Activated CD8-positive, alpha-beta T cell treated with anti-CD3 and anti-CD28 coated beads for 36 hours (primary cell): ENCODE measurements at regions not wholly inside any gene's neighbourhood (a gene's known extent, or its start where the extent isn't known, plus 50 kb on each side); places are given as distances from the start of the nearest gene placed in this dataset.

ENCODE experiments used
- ATAC-seq: fragments of 200-7000 bp; cut with Tn5 transposase; one replicate; pipeline ENCODE4 v1.10.0; 2021; ENCODE audit warnings: mild to moderate bottlenecking, moderate library complexity
- CTCF ChIA-PET: fragments of 350-600 bp; sonication (Branson Sonifier 250); formaldehyde crosslinking; loops from one replicate; lab custom pipeline; 2021; ENCODE audit warnings: antibody characterized with exemption; lab: Charles Lee
- POLR2A ChIA-PET: fragments of 350-600 bp; sonication (Branson Sonifier 250); formaldehyde crosslinking; loops from one replicate; lab custom pipeline; 2021; ENCODE audit warnings: antibody characterized with exemption; lab: Charles Lee
- DNase-seq: peaks from one replicate; pipeline ENCODE4 v3.0.0-alpha.2; 2020
- H3K27ac Mint-ChIP-seq: one replicate; pipeline ENCODE4 v1.8.0; 2021; ENCODE audit warnings: mild to moderate bottlenecking, mixed read lengths
- H3K27me3 Mint-ChIP-seq: one replicate; pipeline ENCODE4 v1.8.0; 2021; ENCODE audit warnings: mixed read lengths
- H3K36me3 Mint-ChIP-seq: one replicate; pipeline ENCODE4 v1.8.0; 2021; ENCODE audit warnings: low read depth, mixed read lengths
- H3K4me1 Mint-ChIP-seq: one replicate; pipeline ENCODE4 v1.8.0; 2021; ENCODE audit warnings: low read depth, mixed read lengths
- H3K4me3 Mint-ChIP-seq: one replicate; pipeline ENCODE4 v1.8.0; 2021; ENCODE audit warnings: mild to moderate bottlenecking, moderate library complexity, mixed read lengths
- H3K9me3 Mint-ChIP-seq: one replicate; pipeline ENCODE4 v1.8.0; 2021; ENCODE audit warnings: mixed read lengths
- intact Hi-C: fragments of 100-400 bp; cut with micrococcal nuclease; formaldehyde crosslinking; loops from one replicate; pipeline ENCODE4 v1.10.0; 2022
- TF ChIP-seq, protein P1 (sequence below): fragments of 200-600 bp; IDR thresholded peaks from one replicate; pipeline ENCODE4 v1.8.0; 2022; ENCODE audit warnings: antibody characterized with exemption, mild to moderate bottlenecking

DNA sequence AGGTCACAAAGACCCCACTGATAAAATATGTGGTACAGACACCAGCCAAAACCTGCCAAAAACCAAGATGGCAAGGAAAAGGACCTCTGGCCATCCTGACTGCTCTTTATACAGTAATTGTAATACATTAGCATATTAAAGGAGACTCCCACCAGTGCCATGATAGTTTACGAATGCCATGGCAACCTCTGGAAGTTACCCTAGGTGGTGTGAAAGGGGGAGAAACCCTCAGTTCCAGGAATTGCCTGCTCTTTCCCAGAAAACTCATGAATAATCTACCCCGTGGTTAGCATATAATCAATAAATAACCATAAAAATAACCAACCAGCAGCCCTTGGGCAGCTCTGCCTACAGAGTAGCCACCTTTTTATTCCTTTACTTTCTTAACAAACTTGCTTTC, 129.8 kb upstream of the EPB41L3 start:
- no peak overlapping the region for H3K4me3 Mint-ChIP-seq
- H3K4me1 Mint-ChIP-seq: no peaks in the 10 kb centered on the region
- ChIA-PET CTCF (no interaction called here), POLR2A (no interaction called here)
- no peak overlapping the region for H3K27ac Mint-ChIP-seq
- no peaks in the 10 kb centered on the region for H3K27me3 Mint-ChIP-seq
- ATAC-seq: no peak
- no peaks in the 10 kb centered on the region for H3K36me3 Mint-ChIP-seq
- intact Hi-C loops: no loop called here
- no peaks in the 10 kb centered on the region for H3K9me3 Mint-ChIP-seq
- DNase-seq: no peak
- TF ChIP-seq, protein P1, sequence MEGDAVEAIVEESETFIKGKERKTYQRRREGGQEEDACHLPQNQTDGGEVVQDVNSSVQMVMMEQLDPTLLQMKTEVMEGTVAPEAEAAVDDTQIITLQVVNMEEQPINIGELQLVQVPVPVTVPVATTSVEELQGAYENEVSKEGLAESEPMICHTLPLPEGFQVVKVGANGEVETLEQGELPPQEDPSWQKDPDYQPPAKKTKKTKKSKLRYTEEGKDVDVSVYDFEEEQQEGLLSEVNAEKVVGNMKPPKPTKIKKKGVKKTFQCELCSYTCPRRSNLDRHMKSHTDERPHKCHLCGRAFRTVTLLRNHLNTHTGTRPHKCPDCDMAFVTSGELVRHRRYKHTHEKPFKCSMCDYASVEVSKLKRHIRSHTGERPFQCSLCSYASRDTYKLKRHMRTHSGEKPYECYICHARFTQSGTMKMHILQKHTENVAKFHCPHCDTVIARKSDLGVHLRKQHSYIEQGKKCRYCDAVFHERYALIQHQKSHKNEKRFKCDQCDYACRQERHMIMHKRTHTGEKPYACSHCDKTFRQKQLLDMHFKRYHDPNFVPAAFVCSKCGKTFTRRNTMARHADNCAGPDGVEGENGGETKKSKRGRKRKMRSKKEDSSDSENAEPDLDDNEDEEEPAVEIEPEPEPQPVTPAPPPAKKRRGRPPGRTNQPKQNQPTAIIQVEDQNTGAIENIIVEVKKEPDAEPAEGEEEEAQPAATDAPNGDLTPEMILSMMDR: no peak

DNA sequence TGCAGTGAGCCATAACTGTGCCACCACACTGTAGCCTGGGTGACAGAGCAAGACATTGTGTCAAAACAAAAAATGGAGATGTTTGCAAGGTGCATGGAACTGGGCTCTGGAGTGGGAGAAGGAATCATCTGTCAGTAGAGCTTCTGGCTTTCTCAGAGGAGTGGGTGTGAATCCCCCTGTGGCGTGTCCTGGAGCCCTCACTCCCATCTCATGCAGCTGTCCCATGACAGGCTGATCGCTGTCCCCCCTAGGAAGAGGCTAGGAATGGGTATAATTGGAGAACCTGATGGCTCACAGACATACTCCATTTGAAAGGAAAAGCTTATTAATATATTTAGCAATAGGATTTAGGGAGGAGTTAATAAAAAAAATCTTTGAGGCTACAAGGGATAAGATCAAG, 125.8 kb upstream of the EPB41L3 start:
- no peaks in the 10 kb centered on the region for H3K9me3 Mint-ChIP-seq
- TF ChIP-seq, protein P1: no peak
- H3K27ac Mint-ChIP-seq: no peak overlapping the region
- H3K4me3 Mint-ChIP-seq: no peak overlapping the region
- POLR2A ChIA-PET: no interaction called here
- CTCF ChIA-PET: interaction anchor here (0.5 kb wide), 1 partner anchor 658 kb away, joined by 3 read pairs; no protein-coding TSS in a partner anchor
- no peaks in the 10 kb centered on the region for H3K4me1 Mint-ChIP-seq
- H3K27me3 Mint-ChIP-seq: no peaks in the 10 kb centered on the region
- intact Hi-C loops: no loop called here
- DNase-seq (no peak), ATAC-seq (no peak)
- H3K36me3 Mint-ChIP-seq: no peaks in the 10 kb centered on the region

DNA sequence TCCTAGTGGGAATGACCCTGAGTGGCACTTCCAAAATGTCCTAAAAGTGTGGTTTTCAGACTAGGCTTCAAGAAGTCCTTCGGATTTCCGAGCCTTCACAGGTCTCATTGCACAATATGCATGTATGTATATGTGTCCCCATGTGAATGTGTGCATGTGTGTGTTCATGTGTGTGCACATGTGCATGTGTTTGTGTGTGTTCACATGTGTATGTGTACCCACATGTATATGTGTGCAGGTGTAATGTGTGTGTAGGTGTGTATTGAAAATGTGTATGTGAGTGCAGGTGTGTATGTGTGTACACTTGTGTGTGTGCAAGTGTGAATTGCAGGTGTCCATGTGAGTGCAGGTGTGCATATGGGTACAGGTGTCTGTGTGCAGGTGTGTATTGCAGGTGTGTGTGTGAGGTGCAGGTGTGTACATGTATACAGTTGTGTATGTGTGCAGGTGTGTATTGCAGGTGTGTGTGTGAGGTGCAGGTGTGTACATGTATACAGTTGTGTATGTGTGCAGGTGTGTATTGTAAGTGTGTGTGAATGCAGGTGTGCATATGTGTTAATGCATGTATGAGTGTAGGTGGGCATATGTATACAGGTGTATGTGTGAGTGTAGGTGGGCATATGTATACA, 124.4 kb upstream of the EPB41L3 start:
- H3K9me3 Mint-ChIP-seq: no peaks in the 10 kb centered on the region
- POLR2A ChIA-PET: no interaction called here
- no peak overlapping the region for H3K27ac Mint-ChIP-seq
- H3K27me3 Mint-ChIP-seq: no peaks in the 10 kb centered on the region
- H3K36me3 Mint-ChIP-seq: no peaks in the 10 kb centered on the region
- intact Hi-C loops: no loop called here
- no peak overlapping the region for H3K4me3 Mint-ChIP-seq
- TF ChIP-seq, protein P1: no peak
- H3K4me1 Mint-ChIP-seq: no peaks in the 10 kb centered on the region
- no peak for ATAC-seq
- DNase-seq: no peak
- CTCF ChIA-PET: no interaction called here

DNA sequence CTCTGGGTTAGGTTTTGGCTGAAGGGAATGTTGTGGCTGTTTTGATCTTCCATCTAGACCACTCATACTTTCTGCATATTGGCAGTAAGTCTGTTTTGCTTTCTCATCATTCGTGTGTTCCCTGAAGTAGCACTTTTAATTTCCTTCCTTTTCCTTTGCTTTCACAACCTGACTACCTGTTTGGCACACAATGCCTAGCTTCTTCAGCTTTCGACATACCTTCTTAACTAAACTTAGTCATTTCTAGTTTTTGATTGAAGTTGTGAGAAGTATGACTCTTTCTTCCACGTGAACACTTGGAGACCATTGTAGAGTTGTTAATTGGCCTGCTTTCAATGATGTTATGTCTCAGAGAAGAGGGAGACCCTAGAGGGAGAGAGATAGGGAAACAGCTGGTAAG, 123.6 kb upstream of the EPB41L3 start:
- Mint-ChIP-seq H3K4me3 (no peak overlapping the region), H3K4me1 (no peaks in the 10 kb centered on the region), H3K27me3 (no peaks in the 10 kb centered on the region), H3K9me3 (no peaks in the 10 kb centered on the region), H3K27ac (no peak overlapping the region), H3K36me3 (no peaks in the 10 kb centered on the region)
- ChIA-PET POLR2A (no interaction called here), CTCF (no interaction called here)
- TF ChIP-seq, protein P1: no peak
- ATAC-seq: no peak
- intact Hi-C loops: no loop called here
- DNase-seq: no peak

DNA sequence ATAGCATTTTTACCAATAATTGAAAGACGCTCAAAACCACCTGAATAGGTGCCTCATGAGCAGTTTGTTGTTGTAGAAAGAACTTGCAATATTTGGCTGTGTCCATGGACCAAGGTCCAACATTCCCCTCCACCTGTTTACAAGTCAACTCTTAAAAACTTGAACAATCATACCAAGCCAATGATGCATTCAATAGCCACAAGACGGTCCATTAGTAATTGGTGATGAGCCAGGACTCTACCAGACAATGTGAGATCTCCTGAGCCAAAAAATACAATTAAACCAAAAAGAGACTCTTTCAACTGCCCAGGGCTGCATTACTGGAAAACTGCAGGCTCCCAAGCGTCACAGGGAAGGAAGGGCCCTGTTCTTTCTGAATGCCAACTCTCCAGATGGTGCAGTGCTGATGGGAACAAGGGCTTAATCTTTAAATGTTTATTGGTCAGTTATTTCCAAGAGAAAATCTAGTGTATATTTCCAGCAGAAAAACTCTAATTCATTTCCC, 118.8 kb upstream of the EPB41L3 start:
- no peaks in the 10 kb centered on the region for H3K9me3 Mint-ChIP-seq
- no peaks in the 10 kb centered on the region for H3K4me1 Mint-ChIP-seq
- no peaks in the 10 kb centered on the region for H3K27me3 Mint-ChIP-seq
- ChIA-PET POLR2A (no interaction called here), CTCF (no interaction called here)
- ATAC-seq (no peak), DNase-seq (no peak)
- no peaks in the 10 kb centered on the region for H3K36me3 Mint-ChIP-seq
- H3K27ac Mint-ChIP-seq: no peak overlapping the region
- TF ChIP-seq, protein P1: no peak
- intact Hi-C loops: no loop called here
- H3K4me3 Mint-ChIP-seq: no peak overlapping the region
